GM20000 (cell line): ENCODE measurements at regions not wholly inside any gene's neighbourhood (a gene's known extent, or its start where the extent isn't known, plus 50 kb on each side); places are given as distances from the start of the nearest gene placed in this dataset.

ENCODE experiments used
- DNase-seq: peaks from one replicate; pipeline ENCODE4 v3.0.0; 2012; ENCODE audit warnings: low spot score
- TF ChIP-seq, protein P1 (sequence below): IDR thresholded peaks from 2 replicates; pipeline ENCODE4 v1.5.1; 2012; ENCODE audit warnings: mild to moderate bottlenecking, control low read depth; ENCODE audit errors: extremely low read depth, missing control alignments

DNA sequence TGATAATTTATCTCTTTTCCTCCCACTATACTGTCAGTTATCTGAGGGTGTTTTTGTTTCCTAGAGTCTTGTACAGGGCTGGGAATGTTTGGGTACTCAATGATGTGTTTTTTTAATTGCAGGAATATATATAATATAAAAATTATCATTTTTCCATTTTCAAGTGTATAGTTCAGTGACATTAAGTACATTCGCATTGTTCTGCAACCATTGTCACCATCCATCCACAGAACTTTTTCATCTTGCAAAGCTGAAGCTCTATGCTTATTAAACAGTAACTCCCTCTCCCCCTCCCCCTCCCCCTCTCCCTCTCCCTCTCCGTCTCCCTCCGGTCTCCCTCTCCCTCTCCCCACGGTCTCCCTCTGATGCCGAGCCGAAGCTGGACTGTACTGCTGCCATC is 93.0 kb upstream of the MANSC4 start:
- no peak for DNase-seq
- TF ChIP-seq, protein P1, sequence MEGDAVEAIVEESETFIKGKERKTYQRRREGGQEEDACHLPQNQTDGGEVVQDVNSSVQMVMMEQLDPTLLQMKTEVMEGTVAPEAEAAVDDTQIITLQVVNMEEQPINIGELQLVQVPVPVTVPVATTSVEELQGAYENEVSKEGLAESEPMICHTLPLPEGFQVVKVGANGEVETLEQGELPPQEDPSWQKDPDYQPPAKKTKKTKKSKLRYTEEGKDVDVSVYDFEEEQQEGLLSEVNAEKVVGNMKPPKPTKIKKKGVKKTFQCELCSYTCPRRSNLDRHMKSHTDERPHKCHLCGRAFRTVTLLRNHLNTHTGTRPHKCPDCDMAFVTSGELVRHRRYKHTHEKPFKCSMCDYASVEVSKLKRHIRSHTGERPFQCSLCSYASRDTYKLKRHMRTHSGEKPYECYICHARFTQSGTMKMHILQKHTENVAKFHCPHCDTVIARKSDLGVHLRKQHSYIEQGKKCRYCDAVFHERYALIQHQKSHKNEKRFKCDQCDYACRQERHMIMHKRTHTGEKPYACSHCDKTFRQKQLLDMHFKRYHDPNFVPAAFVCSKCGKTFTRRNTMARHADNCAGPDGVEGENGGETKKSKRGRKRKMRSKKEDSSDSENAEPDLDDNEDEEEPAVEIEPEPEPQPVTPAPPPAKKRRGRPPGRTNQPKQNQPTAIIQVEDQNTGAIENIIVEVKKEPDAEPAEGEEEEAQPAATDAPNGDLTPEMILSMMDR = no peak

DNA sequence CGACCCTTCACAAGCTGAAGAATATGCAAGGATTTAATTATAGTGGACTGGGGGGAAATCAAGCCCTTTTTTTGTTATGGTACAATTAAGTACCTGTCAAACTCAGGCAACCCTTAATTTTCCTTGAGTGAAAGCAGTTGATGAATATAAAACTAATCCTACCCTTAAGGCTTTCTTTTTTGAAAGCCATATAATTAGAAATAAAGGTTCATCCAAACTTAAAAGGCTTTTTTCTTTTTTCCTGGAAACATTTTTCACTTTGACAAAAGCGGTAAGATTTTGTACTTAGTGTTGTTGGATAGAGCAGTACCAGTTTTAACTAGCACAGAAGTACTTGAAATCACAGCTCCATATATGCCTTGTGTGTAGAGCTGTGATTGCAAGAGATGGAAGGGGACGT is 91.9 kb upstream of the MANSC4 start:
- DNase-seq = no peak
- TF ChIP-seq, protein P1 = no peak

- DNase-seq = no peak
Measured at GRCh38 chr12:27870939-27871338, 90.9 kb upstream of the MANSC4 start.

GRCh38 chr12:27869567-27869966 is 89.5 kb upstream of the MANSC4 start:
- no peak for DNase-seq

More at GRCh38 chr12:27870939-27871338, 90.9 kb upstream of the MANSC4 start:
- TF ChIP-seq, protein P1 = no peak

DNA sequence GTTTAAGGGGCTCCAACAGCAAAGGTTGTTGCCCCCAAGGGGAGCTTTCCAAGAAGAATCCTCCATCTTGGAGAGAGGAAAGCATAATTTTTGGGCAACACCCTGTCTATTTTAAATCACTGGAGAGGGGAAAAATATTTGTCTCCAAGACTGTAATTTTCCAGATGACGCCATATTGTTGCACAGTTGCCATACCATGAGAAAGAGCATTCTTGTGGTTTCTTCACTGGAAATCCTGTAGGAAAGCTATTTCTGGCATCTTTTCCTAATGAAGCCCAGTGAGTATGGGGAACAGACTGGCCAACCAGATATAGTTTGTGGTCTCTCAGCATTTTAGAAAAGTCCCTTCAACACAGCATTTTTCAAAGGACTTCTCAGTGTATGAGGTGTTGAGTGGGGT is 88.1 kb upstream of the MANSC4 start:
- TF ChIP-seq, protein P1 = no peak
- DNase-seq = no peak

More at GRCh38 chr12:27869567-27869966, 89.5 kb upstream of the MANSC4 start:
- TF ChIP-seq, protein P1 = no peak

DNA sequence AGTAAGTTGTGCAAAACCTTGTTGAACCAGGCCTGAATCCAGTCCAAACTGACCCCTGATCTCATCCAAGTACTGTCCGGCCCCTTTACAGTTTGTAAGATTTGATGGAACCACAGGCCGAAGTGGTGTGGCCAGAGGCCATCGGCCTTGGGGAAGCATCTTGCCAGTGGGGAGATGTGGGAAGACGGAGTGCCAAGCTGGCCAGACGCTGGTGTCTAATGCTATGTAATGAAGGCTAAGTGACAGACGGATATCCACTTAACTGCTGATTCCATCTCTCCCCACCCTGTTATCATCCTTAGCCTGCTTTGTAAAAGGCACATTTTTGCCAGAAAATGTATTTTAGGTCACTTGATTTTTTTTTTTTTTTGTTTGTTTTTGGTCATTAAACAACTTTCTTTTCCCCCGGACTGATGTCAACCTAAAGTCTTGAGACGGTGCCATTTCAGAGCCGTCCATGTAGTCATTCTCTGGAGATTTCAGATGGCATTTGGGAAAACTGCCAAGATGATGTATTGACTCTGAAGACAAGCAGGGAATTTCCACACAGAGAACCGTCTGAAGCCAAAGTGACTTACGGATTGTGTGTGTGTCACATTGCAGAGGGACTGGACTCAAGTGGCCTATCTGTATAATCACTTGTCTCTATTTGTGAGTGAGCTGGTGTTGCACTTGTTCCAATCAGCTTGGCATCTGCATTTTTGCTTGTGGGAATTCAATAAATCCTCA is 86.5 kb upstream of the MANSC4 start:
- TF ChIP-seq, protein P1 = no peak
- DNase-seq = no peak

- no peak for DNase-seq
- TF ChIP-seq, protein P1 = no peak
Measured at GRCh38 chr12:27865421-27865820, 85.4 kb upstream of the MANSC4 start.
